ENCODE measurements at regions not wholly inside any gene's neighbourhood (a gene's known extent, or its start where the extent isn't known, plus 50 kb on each side); places are given as distances from the start of the nearest gene placed in this dataset.

DNA sequence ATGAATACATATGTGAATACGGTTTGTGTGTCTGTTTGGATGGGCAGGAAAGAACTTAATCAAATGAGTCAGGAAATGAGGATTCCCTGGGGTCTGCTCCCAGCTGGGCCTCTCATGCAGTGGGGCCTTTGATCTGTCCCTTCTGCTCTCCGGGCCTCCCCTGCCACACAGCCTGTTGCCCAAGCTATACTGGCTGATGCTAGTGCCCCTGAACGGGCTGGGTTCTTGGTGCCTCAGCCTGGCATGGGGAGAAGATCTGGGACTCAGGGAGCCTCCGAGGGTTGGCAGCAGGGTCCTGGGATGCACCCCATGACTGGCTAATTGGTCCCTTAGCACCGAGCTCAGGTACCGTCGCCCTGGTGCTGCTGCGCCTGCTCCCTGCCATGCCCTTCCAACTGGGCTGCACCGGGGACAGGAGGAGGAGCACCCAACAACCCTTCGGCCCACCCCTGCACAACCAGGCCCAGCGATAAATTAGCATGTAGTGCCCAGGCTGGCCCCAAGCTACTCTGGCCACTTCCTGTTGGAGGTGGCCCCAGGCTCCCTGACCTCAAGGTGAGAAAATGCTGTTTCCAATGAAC lies 59.9 kb upstream of the DUSP5 start:
- TF ChIP-seq CTCF (IDR thresholded peaks at IDR 0.05; ENCODE audit: low read depth, low read length, missing input control) (no peak), RAD21 (IDR thresholded peaks at IDR 0.05) (no peak), SP1 (IDR thresholded peaks at IDR 0.05) (no peak), TAF1 (conservative IDR thresholded peaks at IDR 0.05) (no peak)
- TF ChIP-seq, protein P1, sequence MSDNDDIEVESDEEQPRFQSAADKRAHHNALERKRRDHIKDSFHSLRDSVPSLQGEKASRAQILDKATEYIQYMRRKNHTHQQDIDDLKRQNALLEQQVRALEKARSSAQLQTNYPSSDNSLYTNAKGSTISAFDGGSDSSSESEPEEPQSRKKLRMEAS (IDR thresholded peaks at IDR 0.05): no peak

All from liver (tissue), 3 donors.